CMK (cell line): ENCODE measurements at regions not wholly inside any gene's neighbourhood (a gene's known extent, or its start where the extent isn't known, plus 50 kb on each side); places are given as distances from the start of the nearest gene placed in this dataset.

ENCODE experiments used
- DNase-seq: peaks from one replicate; pipeline ENCODE4 v3.0.0-alpha.2; 2010; ENCODE audit warnings: low read depth

- no peak for DNase-seq
Observed at GRCh38 chr14:66115740-66116502, 370.2 kb upstream of the CCDC196 start.

- DNase-seq = no peak
Observed at GRCh38 chr14:66116732-66117131, 369.4 kb upstream of the CCDC196 start.

DNA sequence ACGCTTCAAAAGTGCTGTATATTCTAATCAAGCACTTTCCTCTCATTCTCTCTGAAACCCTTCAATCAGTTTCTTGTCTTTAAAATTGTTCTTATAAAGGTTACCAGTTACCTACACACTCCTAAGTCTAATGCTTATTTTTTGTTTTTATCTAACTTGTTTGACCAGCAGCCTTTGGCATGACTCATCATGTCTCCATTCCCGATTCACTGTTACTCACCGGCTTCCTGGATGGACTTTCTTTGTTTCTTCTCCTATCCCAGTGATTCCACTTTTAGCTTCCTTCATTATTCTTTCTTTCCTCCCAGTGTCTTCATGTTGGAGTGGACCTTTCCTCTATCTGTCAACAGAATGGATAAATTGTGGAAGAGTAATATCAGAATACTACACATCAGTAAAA lies 368.6 kb upstream of the CCDC196 start:
- no peak for DNase-seq

DNA sequence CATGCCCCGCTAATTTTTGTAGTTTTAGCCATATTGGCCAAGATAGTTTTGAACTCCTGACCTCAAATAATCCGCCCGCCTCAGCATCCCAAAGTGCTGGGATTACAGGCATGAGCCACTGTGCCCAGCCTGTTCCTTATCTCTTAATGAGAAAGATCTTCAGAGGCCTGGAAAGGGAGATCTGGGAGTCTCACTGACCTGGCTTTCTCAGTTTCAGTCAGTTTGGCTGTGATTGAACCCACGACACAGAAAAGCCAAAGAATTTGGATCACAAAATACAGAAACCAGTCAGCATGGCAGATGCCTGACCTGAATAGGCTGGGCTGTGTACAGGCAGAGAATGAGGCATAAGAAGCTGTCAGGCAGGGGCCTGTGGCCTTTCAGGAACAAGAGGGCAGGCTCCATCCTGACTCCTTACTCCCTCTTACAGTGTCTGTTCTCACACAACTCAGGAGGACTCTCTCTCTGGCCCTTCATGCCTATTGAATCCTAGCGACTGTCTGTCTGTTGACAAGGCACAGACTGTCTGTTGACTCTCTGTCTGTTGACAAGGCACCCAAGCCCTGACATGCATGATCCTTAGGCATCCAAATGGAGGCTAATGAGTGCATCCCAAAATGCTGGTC lies 366.5 kb upstream of the CCDC196 start:
- no peak for DNase-seq

- no peak for DNase-seq
Observed at GRCh38 chr14:66120402-66120801, 365.8 kb upstream of the CCDC196 start.

- no peak for DNase-seq
Observed at GRCh38 chr14:66121859-66122258, 364.3 kb upstream of the CCDC196 start.

- no peak for DNase-seq
Observed at GRCh38 chr14:66129224-66129623, 356.9 kb upstream of the CCDC196 start.

DNA sequence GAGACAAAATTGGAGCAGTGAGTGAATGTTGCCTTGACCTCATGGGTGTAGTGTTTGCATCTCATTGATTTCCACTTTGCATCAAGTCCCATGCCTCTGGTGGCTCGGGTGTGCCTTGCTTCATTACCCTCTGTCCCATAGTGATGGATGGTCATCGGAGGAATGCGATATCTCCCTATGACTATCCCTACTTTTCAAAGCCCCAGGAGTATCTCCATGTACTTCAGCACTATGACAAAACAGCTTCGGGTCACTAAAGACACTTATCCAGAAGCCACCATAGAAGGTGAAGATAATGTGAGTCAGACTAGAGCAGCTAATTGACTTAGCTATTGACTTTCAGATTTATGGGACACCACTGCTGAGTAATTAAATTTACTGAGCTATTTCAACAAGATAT lies 355.1 kb upstream of the CCDC196 start:
- DNase-seq = no peak

DNA sequence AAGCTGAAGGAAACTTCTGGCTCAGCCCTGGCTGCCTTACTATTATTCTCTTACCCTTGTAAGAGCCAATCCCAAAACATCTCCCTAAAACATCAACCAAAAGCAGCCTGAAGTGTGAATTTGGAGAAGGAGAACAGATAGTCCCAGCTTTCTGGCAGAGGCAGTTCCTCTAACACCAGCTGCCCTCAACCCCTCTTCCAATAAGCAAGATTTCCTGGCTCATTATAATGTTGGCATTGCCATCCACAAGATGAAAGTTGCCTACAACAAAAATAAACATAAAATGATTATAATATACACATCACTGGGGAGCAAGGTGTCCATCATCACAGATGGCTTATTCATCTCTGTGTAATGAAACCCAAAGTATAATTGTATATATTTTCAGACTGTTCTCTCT lies 352.5 kb upstream of the CCDC196 start:
- DNase-seq = no peak

GRCh38 chr14:66135831-66136230 lies 350.3 kb upstream of the CCDC196 start:
- no peak for DNase-seq

GRCh38 chr14:66137081-66137480 lies 349.1 kb upstream of the CCDC196 start:
- DNase-seq = no peak

- no peak for DNase-seq
Observed at GRCh38 chr14:66139432-66139831, 346.7 kb upstream of the CCDC196 start.

DNA sequence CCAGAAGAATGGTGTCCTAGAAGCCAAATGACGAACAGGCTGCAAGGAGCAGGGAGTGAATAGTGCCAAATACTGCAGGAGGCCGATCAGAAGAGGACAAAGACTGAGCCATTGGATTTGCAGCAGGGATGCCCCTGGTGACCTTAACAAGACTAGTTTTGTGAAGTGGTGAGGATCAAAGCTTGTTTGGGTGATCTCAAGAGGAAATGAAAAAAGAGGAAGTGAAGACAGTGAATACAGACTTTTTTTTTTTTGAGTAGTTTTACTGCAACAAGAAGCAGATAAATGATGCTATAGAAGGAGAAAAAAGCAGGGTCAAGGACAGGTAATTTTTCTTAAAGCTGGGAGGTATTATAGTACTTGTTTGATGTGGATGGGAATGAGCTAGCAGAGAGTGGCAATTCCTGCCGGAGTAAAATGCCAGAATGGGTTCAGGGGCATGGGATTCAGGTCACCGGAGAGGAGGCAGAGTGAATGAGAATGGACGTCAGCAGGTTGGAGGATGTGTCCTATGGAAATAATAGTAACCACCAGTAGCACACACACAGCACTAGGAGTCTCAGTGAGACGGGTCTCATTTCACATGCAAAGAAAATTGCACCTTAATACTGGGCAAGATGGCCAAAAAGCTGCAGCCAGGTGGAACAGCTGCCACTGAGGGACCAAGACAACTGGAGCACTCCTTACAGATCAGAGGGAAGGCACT lies 345.8 kb upstream of the CCDC196 start:
- DNase-seq = no peak

DNA sequence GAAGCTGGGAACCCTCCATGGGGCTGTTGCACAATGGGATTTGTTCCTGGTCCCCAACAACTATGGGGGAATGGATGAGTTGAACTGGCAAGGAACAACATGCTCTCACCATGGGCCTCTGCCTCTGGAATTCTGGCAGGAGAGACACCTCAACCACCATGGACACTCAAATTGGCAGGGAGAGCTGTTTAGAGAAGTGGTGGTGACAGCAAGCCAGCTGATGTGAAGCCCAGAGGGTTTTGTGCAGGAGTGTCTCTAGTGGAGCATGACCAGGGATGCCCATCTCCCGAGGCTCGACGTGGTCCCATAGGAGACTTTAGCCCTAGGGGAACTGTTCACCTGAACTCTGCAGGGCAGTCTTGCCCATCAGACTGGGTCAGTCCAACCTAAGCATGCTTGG lies 345.2 kb upstream of the CCDC196 start:
- no peak for DNase-seq

GRCh38 chr14:66141733-66142132 lies 344.4 kb upstream of the CCDC196 start:
- DNase-seq = no peak

DNA sequence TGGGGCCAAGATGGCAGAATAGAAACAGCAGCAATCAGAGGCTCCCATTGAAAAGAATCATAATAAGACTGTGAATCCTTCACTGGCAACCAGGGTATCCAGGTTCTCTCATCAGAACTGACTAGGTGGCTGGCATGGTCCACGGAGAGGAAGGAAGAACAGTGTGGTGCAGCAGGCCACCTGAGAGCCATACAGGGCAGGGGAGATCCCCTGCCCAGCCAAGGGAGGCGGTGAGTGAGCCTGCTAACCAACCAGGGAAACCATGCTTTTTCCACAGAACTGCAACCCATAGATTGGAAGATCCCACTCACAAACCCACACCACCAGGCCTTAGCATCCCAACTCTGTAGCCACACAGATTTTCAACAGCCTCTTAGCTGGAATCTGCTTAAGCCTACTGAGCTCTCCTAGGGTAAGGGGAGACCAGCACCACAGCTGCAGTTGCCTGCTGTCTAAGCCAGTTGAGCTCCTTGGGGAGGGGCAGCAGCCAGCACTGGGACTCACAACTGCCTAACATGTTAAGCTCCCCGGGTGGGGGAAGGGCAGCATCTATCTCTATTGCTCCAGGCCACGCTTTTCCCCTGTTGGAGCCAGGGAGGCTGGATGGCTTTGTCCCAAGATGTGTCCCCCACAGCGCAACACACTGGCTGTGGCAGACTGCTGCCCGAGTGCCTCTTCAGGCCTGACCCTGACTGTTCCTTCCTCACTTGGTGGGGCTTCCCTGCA lies 342.6 kb upstream of the CCDC196 start:
- no peak for DNase-seq

- no peak for DNase-seq
Observed at GRCh38 chr14:66152302-66152701, 333.9 kb upstream of the CCDC196 start.

DNA sequence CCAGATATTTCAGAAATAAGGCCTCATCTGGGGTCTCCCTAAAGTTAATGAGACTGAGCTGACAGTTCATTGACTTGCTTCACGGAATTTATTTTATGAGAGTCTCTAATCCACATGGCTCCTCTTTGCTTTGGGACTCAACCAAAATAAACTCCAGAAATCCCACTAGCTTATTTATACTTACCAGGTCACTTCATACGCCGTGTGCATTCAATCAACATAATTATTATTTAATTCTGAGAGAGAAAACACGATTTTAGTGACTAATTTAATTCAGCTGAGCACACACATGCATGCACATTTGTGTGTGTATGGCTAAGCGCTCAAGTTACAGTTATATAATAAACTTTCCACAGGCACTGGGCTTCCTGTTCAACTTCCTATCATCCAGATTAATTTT lies 333.4 kb upstream of the CCDC196 start:
- no peak for DNase-seq

GRCh38 chr14:66163023-66163422 lies 323.1 kb upstream of the CCDC196 start:
- no peak for DNase-seq

GRCh38 chr14:66165337-66165736 lies 320.8 kb upstream of the CCDC196 start:
- no peak for DNase-seq

DNA sequence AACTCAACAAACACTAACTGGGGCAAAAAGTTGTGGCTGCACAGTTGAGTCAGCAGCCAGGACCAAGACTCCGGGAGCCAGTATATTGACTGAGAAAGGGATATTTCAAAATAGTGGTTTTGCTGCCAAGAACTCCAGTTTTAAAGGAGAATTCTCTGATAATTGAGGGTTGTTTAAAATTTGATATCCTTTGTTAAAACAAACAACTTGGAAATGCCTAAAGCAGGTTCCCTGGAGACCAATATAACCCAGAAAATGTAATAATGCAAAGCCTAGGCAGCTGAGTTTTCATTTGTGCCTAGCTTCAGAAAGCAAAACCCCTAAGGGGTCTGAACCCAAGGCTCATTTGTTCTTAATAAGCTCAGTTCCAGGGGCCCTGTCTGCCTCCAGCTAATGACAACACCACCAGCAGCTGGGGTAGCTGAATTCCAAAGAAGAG lies 311.7 kb upstream of the CCDC196 start:
- DNase-seq = no peak

DNA sequence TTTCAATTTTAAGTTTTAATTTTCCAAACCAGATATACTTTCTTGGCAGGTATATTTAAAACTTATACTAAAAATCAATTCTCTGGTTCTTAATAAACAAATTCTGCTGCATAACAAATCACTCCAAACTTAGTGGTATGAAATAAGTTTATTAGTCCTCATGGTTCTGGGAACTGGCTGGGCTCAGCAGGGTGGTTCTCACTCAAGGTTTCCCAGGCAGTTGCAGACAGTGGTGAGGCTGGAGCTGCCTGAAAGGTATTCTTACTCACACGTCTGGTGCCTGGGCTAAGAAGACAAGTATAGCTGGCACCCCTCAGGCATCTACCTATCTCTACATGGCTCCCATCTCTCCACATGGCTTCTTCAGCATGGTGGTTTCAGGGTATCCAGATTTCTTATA lies 308.2 kb upstream of the CCDC196 start:
- DNase-seq = no peak

DNA sequence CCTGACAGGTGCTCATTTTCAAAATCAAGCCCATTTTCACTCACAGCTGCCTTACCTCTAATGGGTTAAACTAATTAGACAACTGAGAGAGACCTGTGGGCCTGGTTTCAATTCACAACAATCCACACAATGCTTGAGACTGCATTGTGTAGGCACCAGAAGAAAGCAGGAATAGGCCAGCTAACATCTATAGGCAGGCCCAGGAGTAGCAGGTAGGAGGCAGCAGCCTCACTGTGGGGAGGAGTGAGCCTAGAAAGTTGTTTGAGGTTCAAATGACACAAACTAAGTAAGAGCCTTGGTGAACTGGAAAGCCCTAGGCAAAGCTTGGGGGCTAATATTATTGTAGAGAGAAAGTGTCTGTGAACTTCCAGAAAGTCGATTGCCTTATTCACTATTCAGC lies 289.5 kb upstream of the CCDC196 start:
- DNase-seq = no peak
